NCI-H1417 treated with DMSO at 0.1 percent for 48 hours (cell line): ENCODE measurements at regions not wholly inside any gene's neighbourhood (a gene's known extent, or its start where the extent isn't known, plus 50 kb on each side); places are given as distances from the start of the nearest gene placed in this dataset.

Experiments
- DNase-seq: peaks from one replicate; lab custom pipeline; 2025; lab: John Stamatoyannopoulos, UW

- no peak for DNase-seq
Measured at GRCh38 chr4:114365591-114365990, 233.0 kb upstream of the UGT8 start.

- DNase-seq: no peak
Measured at GRCh38 chr4:114366368-114366767, 232.2 kb upstream of the UGT8 start.

- no peak for DNase-seq
Measured at GRCh38 chr4:114368751-114369150, 229.9 kb upstream of the UGT8 start.

GRCh38 chr4:114373508-114373907 is 225.1 kb upstream of the UGT8 start:
- DNase-seq: no peak

- DNase-seq: no peak
Measured at GRCh38 chr4:114378305-114378903, 220.2 kb upstream of the UGT8 start.

GRCh38 chr4:114383067-114383466 is 215.5 kb upstream of the UGT8 start:
- DNase-seq: no peak

- no peak for DNase-seq
Measured at GRCh38 chr4:114383721-114384120, 214.9 kb upstream of the UGT8 start.

GRCh38 chr4:114384629-114385028 is 214.0 kb upstream of the UGT8 start:
- DNase-seq: no peak

GRCh38 chr4:114385195-114385985 is 213.2 kb upstream of the UGT8 start:
- no peak for DNase-seq

- DNase-seq: no peak
Measured at GRCh38 chr4:114386637-114387233, 211.9 kb upstream of the UGT8 start.

- DNase-seq: no peak
Measured at GRCh38 chr4:114389070-114389685, 209.4 kb upstream of the UGT8 start.

- DNase-seq: no peak
Measured at GRCh38 chr4:114393295-114394038, 205.1 kb upstream of the UGT8 start.

- no peak for DNase-seq
Measured at GRCh38 chr4:114396808-114397207, 201.8 kb upstream of the UGT8 start.

- no peak for DNase-seq
Measured at GRCh38 chr4:114398410-114398809, 200.2 kb upstream of the UGT8 start.

GRCh38 chr4:114399105-114399504 is 199.5 kb upstream of the UGT8 start:
- no peak for DNase-seq

GRCh38 chr4:114400531-114400930 is 198.1 kb upstream of the UGT8 start:
- no peak for DNase-seq

- DNase-seq: no peak
Measured at GRCh38 chr4:114401483-114401882, 197.1 kb upstream of the UGT8 start.

- DNase-seq: peak; percentile 44
Measured at GRCh38 chr4:114417214-114417613, 181.4 kb upstream of the UGT8 start.

- no peak for DNase-seq
Measured at GRCh38 chr4:114420069-114420468, 178.5 kb upstream of the UGT8 start.

- no peak for DNase-seq
Measured at GRCh38 chr4:114423582-114423981, 175.0 kb upstream of the UGT8 start.

GRCh38 chr4:114435116-114435515 is 163.5 kb upstream of the UGT8 start:
- no peak for DNase-seq

- no peak for DNase-seq
Measured at GRCh38 chr4:114442856-114443255, 155.8 kb upstream of the UGT8 start.
